ENCODE measurements at regions not wholly inside any gene's neighbourhood (a gene's known extent, or its start where the extent isn't known, plus 50 kb on each side); places are given as distances from the start of the nearest gene placed in this dataset.

GRCh38 chr13:109836629-109837607 is 50.5 kb upstream of the IRS2 start:
- Histone ChIP-seq H3K27ac (ENCODE audit: low read depth, low read length) (no peak overlapping the region), H3K9me3 (ENCODE audit: control insufficient read depth, insufficient read depth, low read length) (no peaks in the 10 kb centered on the region), H3K27me3 (ENCODE audit: control insufficient read depth, insufficient read depth, low read length) (no peaks in the 10 kb centered on the region), H3K4me3 (ENCODE audit: low read depth, low read length) (no peak overlapping the region)
- no peak for DNase-seq (ENCODE audit: low read depth, low spot score)
- CTCF ChIA-PET, result no interaction called here
- no peak for TF ChIP-seq CTCF (IDR thresholded peaks at IDR 0.05; ENCODE audit: low read depth, low read length)
- POLR2A ChIA-PET, result no interaction called here
